GM18520 (cell line): ENCODE measurements at regions not wholly inside any gene's neighbourhood (a gene's known extent, or its start where the extent isn't known, plus 50 kb on each side); places are given as distances from the start of the nearest gene placed in this dataset.
"Not testable (repeated sequence)": the region's sequence is repeated elsewhere in the genome, so short reads cannot be mapped to it uniquely, and the experiment has no call there.

Source experiments
- ATAC-seq: cut with Tn5 transposase; IDR thresholded peaks from one replicate; pipeline ENCODE4 v1.9.1; 2021; ENCODE audit not compliant: unreplicated experiment

DNA sequence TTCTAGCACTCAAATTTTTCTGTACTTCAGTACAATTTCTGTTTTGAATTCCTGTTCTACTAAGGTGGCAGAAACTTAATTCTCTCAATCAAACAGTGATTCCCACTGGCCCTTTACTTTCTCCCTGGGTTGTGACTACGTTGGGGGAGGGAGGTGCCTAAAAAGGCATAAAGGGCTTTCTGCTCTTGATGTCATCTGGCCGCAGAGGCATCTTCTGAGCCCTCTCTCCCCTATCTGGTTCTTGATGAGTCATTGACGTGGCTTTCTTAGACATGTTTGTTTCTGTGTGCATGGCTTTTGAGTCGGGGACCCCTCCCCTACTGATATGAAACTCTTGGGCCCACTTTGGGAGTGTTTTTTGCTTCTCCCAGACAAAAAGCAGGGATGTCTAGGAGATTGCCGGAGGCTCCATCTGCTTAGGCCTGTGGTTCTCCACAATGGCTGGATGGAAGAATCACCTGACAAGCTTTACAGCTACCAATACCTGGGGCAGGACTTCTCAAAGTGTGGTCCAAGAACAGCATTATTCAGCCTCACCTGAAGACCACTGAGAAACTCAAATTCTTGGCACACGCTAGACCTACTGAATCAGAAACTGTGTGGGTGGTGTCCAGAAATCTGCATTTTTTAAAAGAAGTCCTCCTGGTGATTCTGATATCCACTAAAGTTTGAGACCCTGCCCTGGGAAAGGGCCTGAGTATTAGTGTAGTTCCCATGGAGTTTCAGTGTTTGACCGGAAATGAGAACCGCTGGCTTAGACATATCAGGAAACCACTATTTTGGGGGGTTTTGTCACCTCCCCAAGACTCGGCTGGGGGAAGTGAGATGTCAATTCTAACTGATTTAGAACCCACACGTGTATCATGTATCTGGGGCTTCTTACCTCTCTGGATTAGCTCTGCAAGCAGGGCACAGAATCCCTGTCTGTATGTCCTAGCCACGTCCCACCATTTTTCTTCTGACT lies 395.7 kb upstream of the PDE3A start:
- no peak for ATAC-seq

DNA sequence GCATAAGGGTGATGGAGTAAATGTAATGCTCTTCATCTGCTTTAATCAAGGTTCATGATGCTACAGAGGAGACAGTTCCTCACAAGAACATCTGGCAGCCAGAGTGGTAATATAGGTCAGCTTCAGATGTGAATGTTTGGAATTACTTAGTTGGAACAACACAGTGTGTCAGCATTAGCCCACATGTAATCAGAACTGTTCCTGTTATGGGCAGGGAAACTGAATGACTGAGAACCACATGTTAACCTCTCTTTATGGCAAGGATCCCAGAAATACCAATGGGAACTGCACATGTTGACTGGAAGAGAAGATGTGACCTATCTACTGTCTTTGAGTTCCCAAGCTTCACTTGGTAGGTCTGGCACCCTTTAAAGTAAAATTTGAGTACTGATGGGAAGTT lies 390.1 kb upstream of the PDE3A start:
- ATAC-seq = no peak

DNA sequence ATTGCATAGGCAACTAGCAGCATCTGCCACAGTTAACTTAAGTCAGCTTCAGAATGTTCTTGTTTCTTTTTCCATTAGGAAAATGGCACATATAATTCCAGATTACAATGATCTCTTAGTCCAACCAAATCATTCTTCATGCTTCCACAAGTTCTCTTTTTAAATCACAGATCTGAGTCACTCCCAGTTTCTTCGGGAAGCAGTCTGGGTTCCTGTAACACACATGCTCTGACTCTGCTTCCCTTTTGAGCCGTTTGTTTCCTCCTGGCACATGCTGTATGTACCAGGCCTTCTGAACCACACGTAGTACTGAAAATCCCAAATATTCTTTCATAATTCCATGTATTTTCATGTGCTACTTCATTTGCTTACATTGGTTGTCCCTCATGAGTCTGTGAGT lies 388.8 kb upstream of the PDE3A start:
- no peak for ATAC-seq

DNA sequence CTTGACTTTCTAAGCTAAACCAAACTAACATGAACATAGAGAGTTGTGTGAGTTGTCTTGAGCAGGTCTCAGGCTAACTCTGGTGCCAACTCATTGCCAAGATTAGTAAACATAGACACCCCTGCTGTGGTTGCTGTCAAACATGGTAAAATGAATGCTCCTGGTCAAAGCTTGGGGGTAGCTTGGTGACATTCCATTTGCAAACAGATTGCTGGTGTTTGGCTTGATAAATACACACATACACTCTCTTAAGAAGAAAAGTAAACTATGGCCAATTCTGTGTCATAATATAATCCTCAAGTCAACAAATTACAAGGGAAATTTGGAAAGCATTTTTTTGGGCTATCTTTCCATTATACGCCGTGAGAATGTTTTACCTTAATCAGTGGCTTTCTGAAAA lies 386.4 kb upstream of the PDE3A start:
- ATAC-seq = no peak

DNA sequence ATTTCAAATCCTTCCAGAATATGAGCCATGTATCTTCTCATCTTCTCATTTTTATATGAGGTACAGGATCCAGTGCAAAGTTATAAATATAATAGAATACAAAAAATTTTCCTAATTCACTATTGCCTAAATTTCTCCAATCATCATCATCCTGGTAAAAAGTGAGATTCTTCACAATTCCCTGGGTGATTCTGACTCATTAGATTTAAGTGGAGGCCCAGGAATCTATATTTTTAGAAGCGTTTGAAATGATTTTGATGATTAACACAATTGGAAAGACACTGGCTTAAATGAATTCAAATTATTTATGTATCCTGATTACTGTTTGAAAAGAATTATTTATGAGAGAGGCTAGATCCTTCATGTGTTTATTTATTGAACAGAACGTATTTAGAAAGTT lies 380.3 kb upstream of the PDE3A start:
- ATAC-seq = no peak

DNA sequence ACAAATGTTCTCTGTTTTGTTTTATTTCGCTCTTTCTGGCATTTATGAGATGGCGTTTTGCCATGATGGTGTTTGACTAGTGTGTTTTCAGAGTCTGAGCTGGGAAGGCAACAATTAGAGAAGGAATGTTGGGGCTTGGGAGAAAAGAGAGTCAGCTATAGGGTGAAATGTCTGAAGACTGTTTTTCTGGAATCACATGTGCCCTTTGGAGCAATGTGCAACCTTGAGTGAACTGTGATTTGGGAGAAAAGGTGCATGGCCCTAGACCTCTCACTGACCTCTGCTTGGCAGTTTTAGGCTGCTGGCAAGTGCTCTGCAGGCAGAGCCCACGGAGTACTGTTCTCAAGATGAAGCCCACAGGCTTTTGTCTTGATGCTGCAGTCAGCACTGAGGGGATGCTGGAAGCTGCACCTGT lies 379.9 kb upstream of the PDE3A start:
- ATAC-seq = no peak

DNA sequence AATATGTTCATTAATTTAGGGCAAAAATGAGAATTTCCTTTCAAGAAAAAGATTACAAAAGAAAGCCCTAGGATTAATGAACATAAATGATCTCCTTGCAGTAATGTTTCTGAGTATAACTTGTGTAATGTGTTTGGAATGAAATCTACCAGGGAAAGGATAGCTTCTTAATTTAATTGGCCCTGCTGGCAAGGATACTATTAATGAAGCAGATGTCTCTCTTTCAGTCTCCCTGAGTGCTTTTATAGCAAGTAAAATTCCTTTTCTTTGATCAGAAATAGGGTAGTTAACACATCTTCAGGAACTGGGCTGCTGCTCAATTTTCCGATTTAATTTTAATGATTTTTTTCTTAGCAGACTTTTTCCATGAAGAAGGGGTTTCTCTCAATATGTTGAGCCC lies 379.4 kb upstream of the PDE3A start:
- ATAC-seq = no peak

DNA sequence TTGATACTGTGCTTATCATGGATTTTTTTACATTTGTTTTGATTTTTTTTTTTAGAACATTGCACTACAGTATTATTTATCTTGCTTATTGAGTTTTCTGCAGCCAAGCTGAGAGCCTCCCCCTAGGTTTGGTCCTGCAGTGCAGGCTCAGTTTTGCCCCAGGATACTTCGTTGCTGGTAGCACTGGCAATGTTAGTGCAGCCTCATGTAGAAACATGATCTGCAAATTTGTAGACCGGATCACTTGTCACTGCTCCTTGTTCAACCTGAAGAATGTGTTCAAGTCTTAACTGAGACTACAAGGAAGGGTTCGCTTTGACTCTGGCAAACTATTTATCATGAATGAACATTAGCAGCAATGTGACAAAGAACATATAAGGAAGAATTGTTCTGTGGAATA lies 377.2 kb upstream of the PDE3A start:
- no peak for ATAC-seq

DNA sequence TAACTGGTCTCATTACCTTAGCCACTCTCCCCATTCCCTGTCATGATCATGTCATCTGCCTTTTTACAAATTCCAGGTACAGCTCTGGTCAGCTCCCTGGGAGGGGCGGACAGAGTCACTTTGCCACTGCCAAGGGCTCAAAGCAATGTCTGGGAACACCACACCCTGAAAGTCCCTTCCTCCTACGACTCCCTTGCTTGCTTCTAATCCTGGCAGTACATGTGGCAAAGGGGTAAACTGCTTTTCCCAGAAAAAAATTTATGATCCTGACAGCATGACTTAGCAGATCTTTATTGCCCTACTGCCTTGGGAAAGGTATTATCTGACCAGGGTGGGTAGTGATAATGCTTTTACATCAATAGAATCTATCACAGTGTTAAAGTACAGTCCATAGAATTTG lies 376.0 kb upstream of the PDE3A start:
- ATAC-seq = no peak

DNA sequence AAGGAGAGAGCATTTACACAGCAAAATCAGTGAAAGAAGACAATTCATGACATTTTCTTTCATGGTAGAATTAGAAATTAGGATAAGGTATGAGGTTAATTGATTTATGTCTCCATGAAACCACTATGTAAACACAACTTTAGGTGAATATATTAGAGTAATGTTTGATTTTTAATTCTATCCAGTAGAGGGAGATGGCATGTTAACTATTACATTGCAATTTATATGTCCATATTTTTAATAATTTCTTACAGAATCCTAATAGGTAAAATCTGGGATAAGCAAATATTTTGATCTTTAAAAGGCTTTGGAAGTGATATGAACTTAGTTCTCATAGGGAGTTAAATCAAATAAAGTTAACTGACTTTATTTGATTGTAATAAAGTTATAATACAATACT lies 373.4 kb upstream of the PDE3A start:
- ATAC-seq = no peak

DNA sequence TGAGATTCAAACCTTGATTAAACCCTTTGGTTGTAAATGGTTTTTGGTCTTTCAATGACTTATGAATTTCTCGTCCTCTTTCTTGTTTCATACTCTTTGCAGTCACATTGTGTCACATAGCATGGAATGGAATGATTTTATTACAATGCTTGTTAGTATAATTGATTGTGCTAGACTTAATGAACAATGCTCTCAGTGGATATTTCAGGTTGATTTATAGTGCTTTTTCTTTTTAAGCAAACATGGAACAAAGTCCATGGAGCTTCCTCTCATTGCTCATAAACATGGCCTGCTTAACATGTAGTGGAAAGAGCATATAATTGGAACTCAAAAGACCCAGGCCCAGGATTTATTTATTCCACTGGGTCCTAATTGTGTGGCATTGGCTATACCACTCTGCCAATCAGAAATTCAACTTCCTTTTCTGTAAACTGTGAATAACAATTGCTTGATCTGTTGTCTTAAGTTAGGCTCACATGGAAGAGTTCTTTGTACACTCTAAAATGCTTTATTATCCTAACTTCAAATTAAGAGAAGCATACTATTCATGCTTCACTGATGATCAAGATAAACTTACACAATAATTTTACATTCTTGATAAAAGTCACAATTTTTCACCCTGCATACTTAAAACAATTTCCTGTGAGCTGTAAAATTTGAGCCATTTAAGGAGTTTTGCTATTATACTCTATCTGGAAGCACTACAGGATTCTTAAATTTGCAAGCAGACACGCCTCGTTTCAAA lies 370.5 kb upstream of the PDE3A start:
- ATAC-seq = no peak

DNA sequence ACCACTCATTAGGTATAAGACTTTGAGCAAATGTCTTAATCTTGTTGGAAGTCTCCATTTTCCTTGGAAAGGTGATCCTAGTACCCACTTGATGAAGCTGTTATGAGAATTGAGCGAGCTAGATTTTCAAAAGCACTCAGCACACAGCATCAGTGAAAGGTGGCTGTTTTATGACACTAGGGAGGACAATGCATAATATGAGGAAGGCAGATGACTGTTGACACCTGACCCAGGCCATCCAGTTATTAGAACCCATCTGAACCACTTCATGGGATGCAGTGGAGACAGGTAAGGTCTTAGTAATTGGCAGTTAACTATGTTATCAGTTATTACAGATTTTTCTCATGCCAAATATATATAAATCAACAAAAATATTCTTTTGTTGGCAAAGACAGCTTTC lies 369.9 kb upstream of the PDE3A start:
- no peak for ATAC-seq

DNA sequence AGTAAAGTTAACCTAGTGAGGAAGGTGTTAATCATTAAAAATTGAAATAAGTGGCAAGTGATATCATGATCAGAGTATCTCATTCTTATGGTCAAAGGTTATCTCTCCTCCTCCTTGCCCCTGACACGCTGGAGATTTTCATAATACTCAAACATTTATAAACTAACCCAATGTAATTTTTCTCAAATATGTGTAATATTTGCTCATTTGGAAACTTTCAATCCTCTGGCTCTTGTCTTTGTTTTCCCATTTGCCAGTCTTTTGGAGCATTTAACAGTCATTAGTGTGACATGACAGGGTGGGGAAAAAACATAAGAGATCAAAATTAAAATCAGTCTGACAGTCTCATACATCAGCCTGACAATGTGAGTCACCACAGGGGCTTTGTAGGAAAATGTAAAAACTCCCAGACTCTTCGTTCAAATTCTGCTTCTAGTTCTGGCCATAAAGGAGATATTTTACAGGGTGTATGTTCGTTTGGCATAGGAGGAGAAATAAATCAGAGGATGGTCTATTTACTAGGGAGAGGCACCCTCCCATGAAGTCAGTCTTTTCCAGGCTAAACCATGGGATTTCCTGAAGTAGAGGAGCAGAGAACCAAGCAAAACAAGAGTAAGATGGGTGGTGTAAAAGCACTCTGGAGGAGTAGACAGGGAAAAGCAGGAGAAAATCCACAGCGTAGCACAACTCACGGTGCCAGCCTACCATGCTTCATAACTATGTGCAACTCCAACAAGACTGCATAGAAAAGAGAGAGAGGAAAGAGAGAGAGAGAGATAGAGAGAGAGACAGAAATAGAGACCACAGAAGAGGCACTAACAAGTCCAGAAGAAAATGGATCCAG lies 369.2 kb upstream of the PDE3A start:
- ATAC-seq = no peak

DNA sequence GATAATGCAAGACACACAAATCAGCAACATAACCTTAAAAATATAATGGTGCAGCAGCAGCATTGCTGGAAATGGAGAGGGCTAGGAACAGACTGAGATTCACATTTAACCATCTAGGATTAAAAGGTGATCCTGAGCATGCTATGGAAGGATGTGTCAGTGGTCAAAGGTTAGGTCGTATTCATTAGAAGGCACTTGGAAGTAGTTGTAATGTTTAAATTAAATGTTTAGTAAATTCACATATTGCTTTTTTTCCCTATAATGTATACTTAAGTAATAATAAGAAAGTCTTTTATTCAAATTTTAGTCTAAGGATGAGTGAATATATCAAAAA lies 368.6 kb upstream of the PDE3A start:
- ATAC-seq = no peak

DNA sequence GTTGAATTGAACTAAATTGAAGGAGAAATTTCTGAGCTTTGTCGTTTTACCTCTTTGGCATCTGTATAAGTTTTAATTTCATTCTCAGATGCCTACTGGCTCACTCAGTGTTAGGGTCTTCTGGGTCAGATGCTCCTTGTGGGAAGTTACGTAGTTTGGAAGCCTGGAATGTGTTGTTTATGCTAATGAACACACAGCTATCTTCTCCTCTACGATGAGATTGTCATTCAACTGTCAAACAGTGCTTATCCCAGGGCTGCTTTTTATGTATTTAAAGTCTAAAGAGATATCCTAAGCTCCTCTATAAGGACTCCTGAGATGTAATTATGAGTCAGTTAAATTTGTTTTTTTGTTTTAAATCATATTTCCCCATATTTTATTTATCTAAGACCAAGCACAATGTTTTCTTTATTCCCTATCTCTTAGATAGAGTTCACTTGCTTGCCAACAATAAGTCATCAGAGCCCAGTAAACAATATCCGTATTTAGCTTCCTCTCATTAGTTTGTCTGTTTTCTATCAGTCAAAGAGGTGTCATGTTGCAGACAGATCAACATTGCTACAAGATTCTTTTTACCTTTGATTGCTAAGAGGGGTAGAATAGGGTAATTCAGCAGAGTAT lies 368.0 kb upstream of the PDE3A start:
- ATAC-seq = no peak

DNA sequence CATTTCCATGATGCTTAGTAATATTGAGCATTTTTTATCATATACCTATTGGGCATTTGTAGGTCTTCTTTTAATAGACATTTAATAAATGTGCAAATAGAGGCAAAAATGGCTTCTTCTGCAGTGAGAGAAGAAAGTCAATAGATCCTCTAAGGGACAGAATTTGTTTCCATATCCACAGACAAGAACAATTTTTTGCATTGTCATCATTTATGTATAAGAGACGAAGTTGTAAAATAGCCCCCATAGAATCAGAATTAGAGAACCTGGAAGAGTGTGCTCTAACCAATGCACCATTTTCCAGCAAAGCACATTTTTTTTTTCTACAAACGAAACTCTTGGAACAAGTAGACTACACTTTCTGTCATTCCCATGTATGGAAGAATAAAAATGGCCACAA lies 365.1 kb upstream of the PDE3A start:
- ATAC-seq = no peak

DNA sequence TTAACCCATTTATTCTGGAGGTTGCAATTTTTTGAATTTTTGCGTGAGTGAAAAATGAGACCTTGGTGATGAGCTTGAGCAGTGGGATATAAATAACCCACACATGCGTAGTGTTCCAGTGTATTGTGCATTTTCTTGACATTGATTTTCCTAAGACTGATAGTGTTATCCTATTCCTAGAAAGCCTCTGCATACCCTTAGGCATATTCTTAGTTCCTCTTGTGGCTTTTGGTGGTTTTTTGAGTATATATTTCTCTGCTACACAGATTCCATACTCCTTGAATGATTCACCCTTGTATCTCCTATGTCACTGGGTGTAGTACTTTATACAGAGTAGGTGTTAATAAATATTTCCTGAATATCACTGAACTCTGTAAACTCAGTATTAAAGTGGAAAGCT lies 363.4 kb upstream of the PDE3A start:
- no peak for ATAC-seq

DNA sequence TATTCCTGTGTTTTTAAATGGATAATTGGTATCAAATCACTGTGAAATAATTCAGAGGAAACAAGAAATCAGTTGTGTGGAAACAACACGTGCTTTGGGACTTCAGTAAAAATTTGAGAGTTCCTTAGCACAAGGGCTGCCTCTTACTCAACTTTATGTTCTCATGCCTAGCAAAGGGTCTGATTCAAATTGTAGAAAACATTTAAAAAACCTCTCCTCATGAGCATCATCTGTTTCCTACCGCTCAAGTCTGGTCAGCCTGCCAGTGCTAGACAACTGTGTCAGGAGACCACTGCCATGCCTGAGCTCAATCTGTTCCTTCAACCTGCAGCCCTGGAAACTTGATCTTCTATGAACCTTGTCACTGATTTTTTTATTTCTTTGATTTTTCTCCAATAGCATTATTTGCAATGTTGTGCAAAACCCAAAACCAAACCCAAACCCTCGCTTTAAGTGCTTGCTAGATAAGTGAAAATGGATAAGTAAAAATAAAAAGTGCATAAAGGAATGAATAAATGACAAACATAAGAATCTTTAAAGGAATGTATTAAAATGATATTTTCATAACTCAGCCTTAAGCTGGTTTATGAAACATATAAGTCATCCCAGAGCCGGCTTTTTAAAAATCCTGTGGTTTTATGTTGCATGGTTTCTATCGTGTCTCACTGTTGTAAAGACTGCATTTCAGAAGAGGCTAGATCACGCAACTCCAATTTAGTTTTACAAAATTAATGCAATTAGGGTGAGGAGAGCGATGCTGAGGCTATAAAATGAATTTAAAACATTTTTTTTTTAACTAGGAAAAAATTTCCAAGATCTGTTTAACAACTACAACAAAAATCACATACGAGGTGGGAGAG lies 361.2 kb upstream of the PDE3A start:
- ATAC-seq = no peak

DNA sequence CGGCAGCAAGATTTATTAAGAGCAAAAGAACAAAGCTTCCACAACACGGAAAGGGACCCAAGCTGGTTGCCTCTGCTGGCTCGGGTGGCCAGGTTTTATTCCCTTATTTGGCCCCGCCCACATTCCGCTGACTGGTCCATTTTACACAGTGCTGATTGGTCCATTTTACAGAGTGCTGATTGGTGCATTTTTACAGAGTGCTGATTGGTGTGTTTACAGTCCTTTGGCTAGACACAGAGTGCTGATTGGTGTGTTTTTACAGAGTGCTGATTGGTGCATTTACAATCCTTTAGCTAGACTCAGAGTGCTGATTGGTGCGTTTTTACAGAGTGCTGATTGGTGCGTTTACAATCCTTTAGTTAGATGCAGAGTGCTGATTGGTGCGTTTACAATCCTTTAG lies 358.4 kb upstream of the PDE3A start:
- not testable (repeated sequence) for ATAC-seq

DNA sequence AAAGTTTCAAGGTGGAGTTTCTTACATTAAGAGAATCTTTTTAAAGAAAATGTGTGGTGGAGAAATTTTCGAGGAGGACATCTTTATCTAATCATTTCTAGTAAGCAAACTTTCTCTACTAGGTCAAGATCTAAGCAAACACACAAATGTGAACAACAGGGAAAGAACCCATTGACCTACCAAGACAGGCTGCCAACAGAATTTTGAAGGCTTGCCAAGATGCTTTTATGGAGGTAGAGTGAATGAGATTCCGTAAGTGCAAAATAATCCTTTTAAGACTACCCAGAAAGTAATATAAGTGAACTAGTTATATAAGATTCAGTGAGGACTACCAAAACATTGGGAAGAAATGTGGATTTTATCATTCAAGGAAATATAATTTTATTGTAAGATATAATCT lies 357.1 kb upstream of the PDE3A start:
- ATAC-seq = no peak
